SK-N-SH (cell line): ENCODE measurements at regions not wholly inside any gene's neighbourhood (a gene's known extent, or its start where the extent isn't known, plus 50 kb on each side); places are given as distances from the start of the nearest gene placed in this dataset.

ENCODE experiments used
- CTCF ChIA-PET: fragments of 300-600, 350-600 bp; formaldehyde crosslinking; extraction: SDS; loops from one replicate; lab custom pipeline; 2021; lab: Yijun Ruan, JAX
- POLR2A ChIA-PET: fragments of 350-600 bp; sonication (Branson Sonifier 250); formaldehyde crosslinking; extraction: SDS; loops from one replicate; lab custom pipeline; 2020; ENCODE audit warnings: antibody characterized with exemption, inconsistent platforms; lab: Yijun Ruan, JAX
- DNase-seq: peaks from one replicate; pipeline ENCODE4 v3.0.0; 2012
- H2AFZ ChIP-seq: fragments of 200-600 bp; sonication (generic); 2 replicates; pipeline ENCODE4 v1.8.1; 2016; ENCODE audit warnings: antibody characterized with exemption, mild to moderate bottlenecking, low read depth
- H3F3A ChIP-seq: fragments of 200-600 bp; sonication (generic); replicated peaks from 2 replicates; pipeline ENCODE3; 2016; ENCODE audit warnings: antibody characterized with exemption, mild to moderate bottlenecking; ENCODE audit not compliant: insufficient read depth
- H3K27ac ChIP-seq, 2 experiments: fragments of 200-500 bp in 1 of 2; fragments of 200-600 bp in 1 of 2; sonication (Bioruptor generic) in 1 of 2; sonication (generic), shearing (Covaris generic) in 1 of 2; 2 replicates each; pipeline versions ENCODE4 v1.5.1 to v1.6.1; 2014 to 2016; ENCODE audit warnings: low read depth in 2 of 2, inconsistent platforms in 1 of 2, low read length in 1 of 2, mild to moderate bottlenecking in 1 of 2, mixed read lengths in 1 of 2
- H3K27me3 ChIP-seq: fragments of 200-600 bp; sonication (generic), shearing (Covaris generic); 2 replicates; pipeline ENCODE4 v1.6.1; 2016; ENCODE audit warnings: mixed run types; ENCODE audit not compliant: insufficient read depth
- H3K36me3 ChIP-seq, 2 experiments: fragments of 200-500 bp in 1 of 2; fragments of 200-600 bp in 1 of 2; sonication (Bioruptor generic) in 1 of 2; sonication (generic) in 1 of 2; replicated peaks in 1 of 2; 2 replicates each; pipeline versions ENCODE3 to v1.5.1; 2014 to 2016; ENCODE audit warnings: low read length in 1 of 2, mild to moderate bottlenecking in 1 of 2; ENCODE audit not compliant: insufficient read depth in 2 of 2, control insufficient read depth in 1 of 2
- H3K4me1 ChIP-seq, 2 experiments: fragments of 200-500 bp in 1 of 2; fragments of 200-600 bp in 1 of 2; sonication (Bioruptor generic) in 1 of 2; sonication (generic), shearing (Covaris generic) in 1 of 2; 2 replicates each; pipeline versions ENCODE4 v1.5.1 to v1.6.1; 2014 to 2016; ENCODE audit warnings: low read depth in 1 of 2, low read length in 1 of 2, mixed run types in 1 of 2; ENCODE audit not compliant: insufficient read depth in 2 of 2, control insufficient read depth in 1 of 2
- H3K4me2 ChIP-seq: fragments of 200-600 bp; sonication (generic), shearing (Covaris generic); 2 replicates; pipeline ENCODE4 v1.6.1; 2017; ENCODE audit warnings: mixed run types
- H3K4me3 ChIP-seq, 2 experiments: fragments of 200-500 bp in 1 of 2; fragments of 200-600 bp in 1 of 2; sonication (Bioruptor generic) in 1 of 2; sonication (generic), shearing (Covaris generic) in 1 of 2; 2 replicates each; pipeline versions ENCODE4 v1.5.1 to v1.8.1; 2014 to 2016; ENCODE audit warnings: low read depth in 2 of 2, inconsistent platforms in 1 of 2, low read length in 1 of 2, mild to moderate bottlenecking in 1 of 2, mixed read lengths in 1 of 2, moderate library complexity in 1 of 2
- H3K79me2 ChIP-seq: fragments of 200-600 bp; sonication (generic); 2 replicates; pipeline ENCODE4 v1.8.1; 2017; ENCODE audit warnings: mild to moderate bottlenecking; ENCODE audit not compliant: insufficient read depth
- H3K9ac ChIP-seq: fragments of 200-600 bp; sonication (generic); 2 replicates; pipeline ENCODE4 v1.6.1; 2017; ENCODE audit warnings: mixed run types
- H3K9me2 ChIP-seq: fragments of 200-600 bp; sonication (generic); 2 replicates; pipeline ENCODE4 v1.6.1; 2017; ENCODE audit warnings: mixed run types
- H3K9me3 ChIP-seq: fragments of 200-600 bp; sonication (generic); 2 replicates; pipeline ENCODE4 v1.6.1; 2017; ENCODE audit warnings: mixed run types, mild to moderate bottlenecking, moderate library complexity
- H4K20me1 ChIP-seq: fragments of 200-600 bp; sonication (generic); 2 replicates; pipeline ENCODE4 v1.6.1; 2017; ENCODE audit warnings: mild to moderate bottlenecking, mixed run types; ENCODE audit not compliant: insufficient read depth
- CHD2 ChIP-seq: fragments of 150-350 bp; IDR thresholded peaks from 2 replicates; pipeline ENCODE4 v1.6.1; 2018; ENCODE audit warnings: low read length; ENCODE audit not compliant: partially characterized antibody
- CTCF ChIP-seq: fragments of 200-600 bp; sonication (generic); IDR thresholded peaks from 2 replicates; pipeline ENCODE4 v1.6.1; 2017; ENCODE audit warnings: antibody characterized with exemption, mild to moderate bottlenecking, moderate library complexity
- EZH2phosphoT487 ChIP-seq: fragments of 200-600 bp; sonication (generic); IDR thresholded peaks from 2 replicates; pipeline ENCODE4 v1.6.1; 2017; ENCODE audit warnings: low read depth, mixed run types, mild to moderate bottlenecking, antibody characterized with exemption, moderate library complexity, borderline replicate concordance
- FOSL2 ChIP-seq: IDR thresholded peaks from 2 replicates; pipeline ENCODE4 v1.4.0; 2012; ENCODE audit warnings: low read depth, mild to moderate bottlenecking, moderate library complexity, borderline replicate concordance
- GATA2 ChIP-seq: sonication (generic); formaldehyde crosslinking; IDR thresholded peaks from 2 replicates; pipeline ENCODE4 v1.5.0; 2020; ENCODE audit warnings: mild to moderate bottlenecking, missing genetic modification reagents
- IRF3 ChIP-seq: fragments of 150-350 bp; IDR thresholded peaks from 2 replicates; pipeline ENCODE4 v1.6.1; 2016; ENCODE audit warnings: mild to moderate bottlenecking, low read depth, low read length
- MEF2A ChIP-seq: IDR thresholded peaks from 2 replicates; pipeline ENCODE4 v1.4.0; 2012; ENCODE audit warnings: low read depth, borderline replicate concordance
- MXI1 ChIP-seq: IDR thresholded peaks from 2 replicates; pipeline ENCODE4 v1.6.1; 2012; ENCODE audit warnings: mild to moderate bottlenecking, low read depth, low read length, improper control_type of control experiment
- RAD21 ChIP-seq: IDR thresholded peaks from 2 replicates; pipeline ENCODE4 v1.6.1; 2012; ENCODE audit warnings: mild to moderate bottlenecking, low read length
- TCF12 ChIP-seq: IDR thresholded peaks from 2 replicates; pipeline ENCODE4 v1.4.0; 2012
- USF1 ChIP-seq: IDR thresholded peaks from 2 replicates; pipeline ENCODE4 v1.4.0; 2012; ENCODE audit warnings: low read depth, borderline replicate concordance
- USF2 ChIP-seq: fragments of 150-350 bp; IDR thresholded peaks from 2 replicates; pipeline ENCODE4 v1.6.1; 2017; ENCODE audit warnings: antibody characterized with exemption, low read length, low read depth, borderline replicate concordance
- WGBS: methylation state at CpG from one replicate; pipeline ENCODE4 v1.1.6; 2017; ENCODE audit warnings: low lambda C conversion rate; 5-methylcytosine and 5-hydroxymethylcytosine counted together
- TF ChIP-seq, protein P1 (sequence below): IDR thresholded peaks from 2 replicates; pipeline ENCODE4 v1.6.1; 2012; ENCODE audit warnings: mild to moderate bottlenecking, low read depth, low read length, moderate library complexity

GRCh38 chr9:8237096-8237495 lies 437.5 kb upstream of the DMAC1 start:
- ChIA-PET CTCF (no interaction called here), POLR2A (no interaction called here)
- H3K4me3 ChIP-seq: no peak overlapping the region
- no peaks in the 10 kb centered on the region for H4K20me1 ChIP-seq
- no peaks in the 10 kb centered on the region for H3K9me2 ChIP-seq
- H2AFZ ChIP-seq: no peak overlapping the region
- H3K9ac ChIP-seq: no peak overlapping the region
- DNase-seq: no peak
- no peaks in the 10 kb centered on the region for H3F3A ChIP-seq
- H3K9me3 ChIP-seq: no peaks in the 10 kb centered on the region
- no peak overlapping the region for H3K27ac ChIP-seq
- H3K79me2 ChIP-seq: no peaks in the 10 kb centered on the region
- no peak for TF ChIP-seq CHD2
- TF ChIP-seq USF2: no peak
- TF ChIP-seq TCF12: no peak
- TF ChIP-seq USF1: no peak
- no peak for TF ChIP-seq IRF3
- TF ChIP-seq EZH2phosphoT487: no peak
- no peak for TF ChIP-seq GATA2 (CRISPR knock-in tag)
- H3K36me3 ChIP-seq: no peaks in the 10 kb centered on the region
- H3K4me2 ChIP-seq: no peak overlapping the region
- no peaks in the 10 kb centered on the region for H3K27me3 ChIP-seq
- 25% methylated on average over 2 of the region's 2 CpGs for WGBS
- no peaks in the 10 kb centered on the region for H3K4me1 ChIP-seq

DNA sequence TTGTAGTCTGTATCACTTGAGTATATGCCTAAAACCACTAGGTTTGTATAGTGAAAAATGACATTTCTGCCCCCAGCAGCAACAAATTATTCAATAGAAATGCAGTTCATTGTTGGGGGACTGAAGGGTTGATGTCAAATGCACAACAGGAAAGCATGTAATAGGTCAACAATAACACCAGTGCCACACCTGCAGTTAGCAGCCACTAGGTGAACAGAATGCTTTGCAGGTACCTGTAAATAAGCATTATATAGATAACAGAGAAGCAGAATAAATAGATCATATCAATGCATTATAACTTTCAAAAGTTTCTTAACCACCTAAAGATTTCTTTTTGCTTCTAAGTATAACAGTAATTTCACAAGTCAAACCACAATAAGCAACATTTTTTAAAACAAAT lies 435.9 kb upstream of the DMAC1 start:
- Histone ChIP-seq H3K9me2 (no peaks in the 10 kb centered on the region), H3K79me2 (no peaks in the 10 kb centered on the region), H3F3A (no peaks in the 10 kb centered on the region), H3K4me3 (no peak overlapping the region), H3K36me3 (no peaks in the 10 kb centered on the region), H3K4me2 (no peak overlapping the region), H3K27ac (no peak overlapping the region), H3K9ac (no peak overlapping the region), H4K20me1 (no peaks in the 10 kb centered on the region), H3K9me3 (no peaks in the 10 kb centered on the region), H3K27me3 (no peaks in the 10 kb centered on the region), H3K4me1 (no peaks in the 10 kb centered on the region), H2AFZ (no peak overlapping the region)
- POLR2A ChIA-PET: no interaction called here
- CTCF ChIA-PET: no interaction called here
- DNase-seq: no peak
- TF ChIP-seq CTCF (no peak), MEF2A (no peak), TCF12 (no peak), RAD21 (no peak), MXI1 (no peak), FOSL2 (no peak), IRF3 (no peak)
- TF ChIP-seq, protein P1, sequence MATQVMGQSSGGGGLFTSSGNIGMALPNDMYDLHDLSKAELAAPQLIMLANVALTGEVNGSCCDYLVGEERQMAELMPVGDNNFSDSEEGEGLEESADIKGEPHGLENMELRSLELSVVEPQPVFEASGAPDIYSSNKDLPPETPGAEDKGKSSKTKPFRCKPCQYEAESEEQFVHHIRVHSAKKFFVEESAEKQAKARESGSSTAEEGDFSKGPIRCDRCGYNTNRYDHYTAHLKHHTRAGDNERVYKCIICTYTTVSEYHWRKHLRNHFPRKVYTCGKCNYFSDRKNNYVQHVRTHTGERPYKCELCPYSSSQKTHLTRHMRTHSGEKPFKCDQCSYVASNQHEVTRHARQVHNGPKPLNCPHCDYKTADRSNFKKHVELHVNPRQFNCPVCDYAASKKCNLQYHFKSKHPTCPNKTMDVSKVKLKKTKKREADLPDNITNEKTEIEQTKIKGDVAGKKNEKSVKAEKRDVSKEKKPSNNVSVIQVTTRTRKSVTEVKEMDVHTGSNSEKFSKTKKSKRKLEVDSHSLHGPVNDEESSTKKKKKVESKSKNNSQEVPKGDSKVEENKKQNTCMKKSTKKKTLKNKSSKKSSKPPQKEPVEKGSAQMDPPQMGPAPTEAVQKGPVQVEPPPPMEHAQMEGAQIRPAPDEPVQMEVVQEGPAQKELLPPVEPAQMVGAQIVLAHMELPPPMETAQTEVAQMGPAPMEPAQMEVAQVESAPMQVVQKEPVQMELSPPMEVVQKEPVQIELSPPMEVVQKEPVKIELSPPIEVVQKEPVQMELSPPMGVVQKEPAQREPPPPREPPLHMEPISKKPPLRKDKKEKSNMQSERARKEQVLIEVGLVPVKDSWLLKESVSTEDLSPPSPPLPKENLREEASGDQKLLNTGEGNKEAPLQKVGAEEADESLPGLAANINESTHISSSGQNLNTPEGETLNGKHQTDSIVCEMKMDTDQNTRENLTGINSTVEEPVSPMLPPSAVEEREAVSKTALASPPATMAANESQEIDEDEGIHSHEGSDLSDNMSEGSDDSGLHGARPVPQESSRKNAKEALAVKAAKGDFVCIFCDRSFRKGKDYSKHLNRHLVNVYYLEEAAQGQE: no peak
